Inflammatory macrophage treated with lipopolysaccharide for 4 hours (primary cell): ENCODE measurements at regions not wholly inside any gene's neighbourhood (a gene's known extent, or its start where the extent isn't known, plus 50 kb on each side); places are given as distances from the start of the nearest gene placed in this dataset.
"Not testable (repeated sequence)": the region's sequence is repeated elsewhere in the genome, so short reads cannot be mapped to it uniquely, and the experiment has no call there.

Experiments used
- DNase-seq: peaks from one replicate; pipeline ENCODE4 v3.0.0-alpha.2; 2020

DNA sequence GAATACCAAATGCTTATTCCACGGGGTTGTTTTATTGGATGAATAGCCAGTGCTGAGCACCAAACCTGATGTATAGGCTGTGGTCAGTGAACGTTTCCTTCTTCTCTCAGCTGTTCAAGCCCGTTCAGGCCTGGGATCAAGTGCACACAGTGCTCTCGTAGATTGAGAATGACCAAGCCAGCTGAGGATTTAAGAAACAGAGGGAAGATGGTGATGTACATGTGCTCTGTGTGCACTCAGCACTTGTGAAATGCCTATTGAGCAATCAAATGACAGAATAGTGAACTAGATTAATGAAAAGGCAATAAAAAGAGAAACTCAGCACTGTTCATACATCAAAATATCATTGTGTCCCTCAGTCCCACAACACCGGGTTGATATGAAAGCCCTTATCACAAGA lies 302.5 kb downstream of the BMPER start:
- DNase-seq = no peak

DNA sequence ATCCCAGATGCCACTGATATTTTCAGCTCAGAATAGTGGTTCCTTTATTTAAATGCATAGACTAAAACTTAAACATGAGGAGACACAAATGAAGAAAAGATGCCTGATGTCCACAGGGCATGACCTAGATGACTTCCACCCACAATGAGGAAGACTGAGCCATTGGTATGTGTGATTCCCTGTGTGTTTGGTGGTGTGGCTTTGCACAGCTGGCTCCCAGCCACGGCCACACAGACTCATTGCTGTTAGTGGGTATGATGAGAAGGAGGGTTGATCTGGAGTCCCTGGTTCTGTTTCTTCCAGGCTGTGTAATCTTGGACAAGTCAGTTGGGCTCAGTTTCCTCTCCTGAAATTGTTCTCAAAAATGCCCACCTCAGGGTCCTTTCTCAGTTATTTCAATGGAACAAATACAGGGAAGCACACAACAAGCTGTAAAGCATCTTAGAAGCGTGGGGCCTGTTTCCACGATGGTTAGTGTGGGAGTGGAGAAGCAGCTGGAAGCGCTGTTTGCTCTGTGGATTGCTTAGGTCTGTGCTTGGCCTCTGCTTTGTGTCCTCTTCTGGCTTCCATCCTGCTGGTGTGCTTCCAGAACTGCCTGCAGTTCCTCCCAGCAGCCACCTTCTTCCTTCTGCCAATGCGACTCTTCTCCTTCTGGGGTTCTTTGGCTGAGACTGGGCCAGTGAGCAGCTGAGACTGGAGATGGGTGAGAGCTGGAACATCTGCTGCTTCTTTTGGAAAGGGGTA lies 303.7 kb downstream of the BMPER start:
- DNase-seq = no peak

DNA sequence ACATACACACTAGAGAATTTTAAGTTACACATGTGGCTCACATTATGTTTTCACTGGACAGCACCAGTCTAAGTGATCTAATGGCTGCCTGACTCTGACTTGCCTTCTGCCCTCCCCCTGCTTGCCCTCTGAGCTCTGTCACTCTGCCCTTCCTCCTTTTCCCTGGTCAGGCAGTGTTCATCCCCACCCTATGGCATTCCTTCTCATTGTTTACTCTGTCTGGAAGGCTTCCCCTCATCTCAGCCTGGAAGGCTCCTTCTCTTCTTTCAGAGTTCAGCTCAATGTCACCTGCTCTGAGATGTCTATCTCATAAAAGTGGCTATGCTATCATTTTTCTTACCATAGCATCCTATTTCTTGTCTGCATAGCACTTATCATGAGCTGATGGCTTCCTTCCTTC lies 305.7 kb downstream of the BMPER start:
- no peak for DNase-seq

DNA sequence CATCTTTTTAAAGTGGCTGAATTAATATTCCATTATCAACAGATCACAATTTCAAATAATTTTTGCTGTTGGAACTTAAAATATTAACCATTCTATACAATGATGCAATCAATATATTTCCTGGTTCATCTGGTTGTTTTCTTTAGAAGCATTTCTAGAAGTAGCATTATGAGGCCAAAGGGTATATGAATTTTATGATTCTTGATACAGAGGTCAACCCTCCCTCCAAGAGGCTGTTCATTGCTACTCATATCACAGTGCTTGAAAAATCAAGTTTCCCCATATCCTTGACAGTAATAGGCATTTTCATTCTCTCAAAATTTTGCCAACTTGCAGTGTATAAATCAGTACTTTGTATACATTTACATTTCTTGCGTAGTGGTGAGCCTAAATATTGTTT lies 312.6 kb downstream of the BMPER start:
- no peak for DNase-seq

DNA sequence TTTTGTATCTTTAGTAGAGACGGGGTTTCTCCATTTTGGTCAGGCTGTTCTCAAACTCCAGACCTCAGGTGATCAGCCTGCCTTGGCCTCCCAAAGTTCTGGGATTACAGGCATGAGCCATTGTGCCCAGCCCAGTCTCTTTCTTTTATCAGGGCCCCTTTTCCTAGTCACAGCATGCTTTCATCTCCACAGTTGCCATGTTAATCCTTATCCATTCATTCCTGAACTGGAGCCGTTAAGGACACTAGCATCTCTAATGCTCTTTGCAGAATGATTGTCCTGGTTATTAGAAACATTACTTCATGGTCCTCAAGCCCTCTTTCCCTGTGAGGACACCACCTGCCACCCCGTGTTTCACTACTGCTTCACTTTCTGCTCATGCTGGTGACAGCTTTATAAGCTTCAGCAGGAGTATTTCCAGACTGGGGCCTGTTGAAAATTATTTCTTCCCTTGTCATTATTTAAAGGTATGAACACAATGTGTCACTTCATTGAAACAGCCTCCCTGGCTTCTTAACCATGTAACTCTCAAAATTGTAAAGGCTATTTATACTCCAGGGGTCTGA lies 313.9 kb downstream of the BMPER start:
- DNase-seq = no peak

DNA sequence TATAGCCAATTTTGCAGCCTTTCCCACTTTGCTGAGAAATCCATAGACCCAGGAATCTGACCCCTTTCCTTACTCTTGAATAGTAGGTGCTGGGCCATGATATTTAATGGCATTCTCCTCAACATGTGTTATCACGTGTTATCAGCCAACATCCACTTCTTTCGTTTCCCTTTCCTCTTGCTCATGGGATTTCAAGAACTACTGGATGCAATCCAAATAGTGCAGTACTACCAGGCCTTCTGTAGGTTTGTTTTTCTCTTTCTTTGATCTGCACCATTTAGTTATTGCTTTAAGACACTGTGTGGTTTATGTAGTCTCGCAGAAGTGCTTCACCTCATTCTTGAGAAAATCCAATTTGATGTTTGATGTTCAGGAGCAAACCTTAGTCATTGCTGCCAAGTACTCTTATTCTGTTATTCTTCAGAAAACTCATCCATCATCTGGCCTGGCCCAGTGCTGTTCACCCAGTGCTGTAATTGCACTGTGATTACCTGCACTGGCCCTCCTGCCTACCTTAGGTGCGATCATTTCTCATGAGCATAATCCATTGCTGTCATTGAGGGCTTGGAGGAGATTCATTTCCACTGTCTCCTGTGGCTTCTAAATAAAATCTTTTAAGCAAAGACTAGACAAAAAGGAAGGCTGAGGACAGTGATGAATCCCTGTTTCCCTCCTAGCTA lies 315.3 kb downstream of the BMPER start:
- DNase-seq = no peak

DNA sequence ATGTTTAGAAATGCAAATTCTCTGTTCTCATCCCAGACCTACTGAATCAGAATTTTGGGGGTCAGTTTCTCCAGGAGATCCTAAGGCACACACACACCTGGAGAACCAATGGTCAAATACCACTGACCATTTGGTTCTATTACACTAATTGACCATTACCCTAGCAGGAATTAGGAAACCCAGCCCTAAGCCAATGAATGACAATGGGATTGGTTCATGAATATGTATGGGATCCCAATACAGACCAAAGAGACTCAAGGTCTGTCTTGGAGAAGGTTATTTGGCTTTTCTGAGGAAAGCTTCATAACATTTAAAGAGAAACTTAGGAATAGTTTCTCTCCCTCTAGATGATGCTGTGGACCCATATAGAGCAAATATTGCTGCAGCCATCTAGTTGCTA lies 317.0 kb downstream of the BMPER start:
- DNase-seq = no peak

DNA sequence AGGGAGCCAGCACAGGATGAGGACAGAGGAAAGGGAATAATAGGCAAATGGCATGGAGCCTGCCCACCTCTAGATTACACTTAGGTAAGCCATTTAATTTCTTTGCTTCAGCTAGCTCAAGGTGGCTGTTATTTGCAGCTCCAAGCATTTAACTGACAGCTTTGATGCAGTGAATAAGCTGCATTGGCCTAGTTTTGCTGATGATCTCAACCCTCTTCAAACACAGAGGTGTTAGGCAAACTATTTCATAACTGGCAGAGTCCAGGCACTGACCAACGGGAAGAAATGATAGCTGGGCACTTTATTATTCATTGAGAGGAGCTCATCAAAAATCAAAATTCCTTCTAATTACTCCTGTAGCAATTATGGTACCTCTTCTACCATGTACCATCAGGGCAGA lies 317.4 kb downstream of the BMPER start:
- DNase-seq = no peak

DNA sequence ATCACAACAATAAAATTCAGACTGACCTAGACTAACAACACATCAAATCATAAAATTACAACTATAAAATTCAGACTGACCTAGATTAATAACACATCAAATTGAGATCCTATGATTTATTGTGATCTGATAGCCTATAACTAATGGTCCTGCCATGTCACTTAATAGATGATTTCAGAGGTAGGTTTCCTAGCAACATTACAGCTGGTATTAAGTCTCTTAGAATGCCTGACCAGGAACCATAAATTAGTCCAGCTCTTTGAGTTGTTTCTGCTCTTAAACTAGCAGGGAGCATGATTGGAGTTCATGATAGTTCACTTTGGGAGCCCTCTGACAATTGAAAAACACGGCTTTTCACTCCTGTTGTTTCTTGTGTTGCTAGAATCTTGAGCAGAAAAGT lies 318.9 kb downstream of the BMPER start:
- DNase-seq = no peak

DNA sequence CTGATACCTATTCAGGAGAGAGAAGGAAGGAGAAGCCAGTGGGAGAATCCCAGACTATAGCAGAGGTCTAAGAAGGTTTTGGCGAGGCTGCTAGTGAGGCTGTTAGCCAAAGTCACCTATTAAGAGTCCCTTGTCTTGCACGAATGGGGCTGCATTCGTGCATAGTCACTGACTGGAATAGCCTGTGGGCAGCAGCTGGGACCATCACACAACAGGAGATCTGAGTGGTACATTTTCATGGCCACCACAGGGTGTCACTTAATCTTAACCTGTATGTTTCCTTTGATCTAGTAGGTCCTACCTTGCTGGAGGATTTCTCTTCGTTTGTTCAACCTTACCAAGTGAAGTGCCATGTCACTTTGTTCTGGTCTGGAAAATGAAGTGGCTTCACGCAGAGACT lies 319.9 kb downstream of the BMPER start:
- no peak for DNase-seq

DNA sequence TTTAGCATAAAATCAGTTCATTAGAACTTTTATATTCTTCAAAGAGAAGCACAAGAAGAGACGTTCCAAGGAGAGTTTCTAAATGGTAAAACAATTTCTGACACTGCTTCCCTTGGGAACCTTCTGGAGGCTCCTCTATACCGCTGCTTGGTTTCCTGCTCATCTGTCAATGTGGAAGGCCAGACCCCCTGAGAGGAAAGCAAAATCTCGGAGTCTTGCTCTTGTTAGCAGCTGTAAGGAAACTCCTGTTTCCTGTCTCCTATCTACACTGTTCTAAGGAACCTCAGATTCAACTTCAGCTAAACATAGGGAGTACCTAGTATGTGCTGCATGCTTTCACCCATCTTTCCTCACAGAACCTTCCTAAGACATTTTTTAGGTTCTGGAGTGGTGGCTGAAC lies 322.2 kb downstream of the BMPER start:
- DNase-seq = no peak

DNA sequence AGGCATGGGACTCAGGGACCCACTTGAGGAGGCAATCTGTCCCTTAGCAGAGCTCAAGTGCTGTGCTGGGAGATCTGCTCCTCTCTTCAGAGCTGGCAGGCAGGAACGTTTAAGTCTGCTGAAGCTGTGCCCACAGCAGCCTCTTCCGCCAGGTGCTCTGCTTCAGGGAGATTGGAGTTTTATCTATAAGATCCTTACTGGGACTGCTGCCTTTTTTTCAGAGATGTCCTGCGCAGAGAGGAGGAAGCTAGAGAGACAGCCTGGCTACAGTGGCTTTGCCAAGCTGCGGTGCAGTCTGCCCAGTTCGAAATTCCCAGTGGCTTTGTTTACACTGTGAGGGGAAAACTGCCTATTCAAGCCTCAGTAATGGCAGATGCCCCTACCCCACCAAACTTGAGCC lies 329.8 kb downstream of the BMPER start:
- DNase-seq = not testable (repeated sequence)

DNA sequence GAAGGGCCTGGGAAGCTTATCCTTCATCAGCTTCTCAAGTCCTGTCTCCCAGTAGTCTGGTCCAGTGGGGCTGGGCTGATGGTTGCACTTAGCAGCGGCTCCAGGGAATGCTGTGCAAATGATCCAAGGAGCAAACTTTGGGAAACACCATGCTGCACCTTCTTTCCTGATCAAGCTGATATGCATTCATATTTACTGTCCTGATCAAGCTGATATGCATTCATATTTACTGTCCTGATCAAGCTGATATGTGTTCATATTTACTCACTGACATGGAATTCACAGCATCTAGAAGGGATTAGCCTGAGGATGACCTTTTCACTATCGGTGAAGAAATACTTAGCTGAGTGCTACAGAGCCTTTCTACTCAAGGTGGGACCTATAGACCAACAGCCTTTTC lies 330.7 kb downstream of the BMPER start:
- DNase-seq = no peak

DNA sequence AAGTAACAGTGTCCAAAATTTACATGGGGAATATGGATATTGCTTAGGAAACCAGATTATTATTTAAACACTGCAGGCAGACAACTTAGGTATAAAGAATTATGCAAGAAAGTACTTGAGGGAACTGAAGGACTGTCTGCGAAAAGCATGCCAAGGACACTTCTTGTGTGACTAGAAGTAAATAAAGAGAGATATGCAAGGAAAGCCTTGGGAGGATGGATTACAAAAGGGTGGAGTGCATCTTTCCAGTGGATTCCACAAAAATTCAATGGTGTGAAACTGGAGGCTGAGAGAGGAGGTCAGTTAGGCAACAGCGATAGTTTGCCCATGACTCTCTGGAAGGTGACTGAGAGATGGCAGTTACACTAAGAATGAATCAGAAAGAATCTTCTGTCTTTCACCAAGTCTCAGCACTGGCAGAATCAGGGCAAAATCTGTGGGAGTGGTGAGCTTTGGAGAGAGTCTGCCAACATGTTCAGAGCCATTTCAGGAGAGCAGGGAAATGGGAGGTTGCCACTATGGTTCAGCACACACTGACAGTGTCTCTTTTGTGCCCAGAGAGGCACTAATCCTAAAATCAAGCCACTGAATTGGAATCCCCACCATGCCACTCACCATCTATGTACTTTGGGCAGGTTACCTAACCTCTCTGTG lies 331.6 kb downstream of the BMPER start:
- DNase-seq = no peak

DNA sequence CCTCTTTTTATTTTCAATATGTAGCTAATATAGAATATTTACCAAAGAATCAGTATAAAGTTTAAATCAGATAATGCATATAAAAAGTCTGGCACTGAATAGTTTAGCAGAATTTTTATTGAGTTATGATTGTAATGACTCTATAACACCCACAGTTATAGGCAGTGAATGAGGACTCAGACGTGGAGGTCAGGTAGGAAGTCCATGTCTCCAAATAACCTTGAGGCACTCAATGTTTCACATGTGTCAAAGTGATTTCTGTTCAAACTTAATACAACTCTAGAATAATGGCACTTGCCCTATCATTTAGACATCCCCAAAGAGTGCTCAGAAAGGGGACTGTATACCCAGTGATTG lies 332.1 kb downstream of the BMPER start:
- no peak for DNase-seq

DNA sequence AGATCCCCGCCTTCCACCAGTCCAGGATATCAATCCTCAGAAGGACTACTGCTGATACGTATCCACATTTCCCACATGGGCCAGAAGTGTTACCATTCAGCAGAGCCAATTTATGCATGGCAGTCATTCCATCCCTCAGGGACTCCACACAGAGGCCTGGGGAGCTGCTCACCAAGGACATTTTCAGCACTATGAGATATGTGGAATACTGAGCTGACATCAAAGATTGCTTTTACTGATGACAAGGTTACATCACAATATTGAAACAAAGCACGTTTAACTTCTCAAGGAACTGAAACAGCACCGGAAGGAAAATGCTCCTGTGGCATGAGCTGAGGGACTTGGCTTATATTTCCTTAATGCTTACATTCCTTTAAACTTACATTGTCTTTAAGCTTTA lies 335.1 kb downstream of the BMPER start:
- DNase-seq = no peak

DNA sequence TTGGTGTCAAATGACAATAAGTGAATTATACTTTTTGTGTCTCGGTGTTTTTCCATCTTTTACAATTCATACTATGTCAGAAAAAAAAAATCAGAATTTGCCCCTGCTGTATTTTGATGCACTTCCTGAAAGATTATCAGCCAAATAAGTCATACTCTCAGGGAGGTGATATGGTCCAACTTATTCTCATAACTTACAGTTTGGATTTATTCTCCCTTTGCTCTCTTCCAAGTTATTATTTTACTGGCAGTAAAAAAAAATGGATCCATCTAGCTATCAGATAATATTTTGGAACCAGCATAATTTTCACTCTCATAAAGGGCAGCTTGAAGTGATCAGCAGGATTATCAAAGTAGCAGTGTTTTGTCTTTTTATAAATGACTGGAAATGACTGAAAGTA lies 337.1 kb downstream of the BMPER start:
- DNase-seq = no peak

DNA sequence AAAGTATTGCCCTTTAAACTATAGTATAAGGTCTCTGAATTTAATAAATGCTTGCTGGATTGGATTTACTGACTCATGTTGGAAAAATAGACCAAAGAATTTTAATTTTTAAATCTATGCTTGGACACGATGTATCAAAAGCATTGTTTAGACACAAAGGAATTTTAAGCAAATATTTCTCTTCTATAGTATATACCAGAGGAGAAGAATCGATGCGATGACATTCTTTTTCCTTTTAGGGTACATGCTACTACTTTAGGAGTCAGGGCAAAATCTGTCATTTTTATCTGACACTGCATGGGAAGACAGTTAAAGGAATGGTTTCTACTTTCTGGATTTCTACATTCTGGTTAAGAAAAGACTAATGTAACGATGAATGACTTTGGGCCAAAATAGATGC lies 339.9 kb downstream of the BMPER start:
- DNase-seq = no peak

DNA sequence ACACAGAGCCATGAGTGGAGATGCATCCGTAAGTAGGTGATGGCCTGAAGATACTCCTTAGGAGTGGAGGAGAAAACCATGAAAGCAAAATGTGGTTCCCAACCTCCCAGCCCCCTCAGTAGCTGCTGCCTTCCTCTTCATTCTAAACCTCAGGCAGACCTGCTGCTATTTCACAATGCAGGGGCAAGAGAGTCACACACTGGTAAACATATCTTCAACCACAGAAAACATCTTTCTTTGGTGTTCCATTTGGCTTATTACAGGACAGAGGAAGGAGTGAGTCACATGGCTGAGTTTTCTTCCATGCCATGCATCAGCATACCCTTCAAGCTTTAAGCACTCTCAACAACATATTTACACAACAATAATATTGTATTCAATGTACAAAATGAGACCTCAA lies 342.1 kb downstream of the BMPER start:
- DNase-seq = no peak

DNA sequence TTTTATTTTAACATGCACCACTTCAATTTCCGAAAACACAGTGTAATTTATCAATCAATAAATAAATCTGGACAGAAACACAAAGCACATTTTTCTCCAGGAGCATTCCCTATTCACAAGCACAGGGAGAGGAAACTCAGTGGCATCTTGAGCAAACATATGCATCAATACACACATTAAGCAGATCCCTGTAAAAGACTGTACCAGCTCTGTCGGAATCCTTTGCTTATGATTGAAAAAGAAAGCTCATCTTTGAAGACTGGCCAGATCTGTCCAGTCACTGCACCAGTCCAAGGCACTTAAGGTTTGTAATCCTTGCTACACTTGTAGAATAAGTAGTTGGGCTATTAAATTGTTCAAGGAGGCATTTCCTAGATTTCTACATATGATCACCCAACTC lies 343.9 kb downstream of the BMPER start:
- no peak for DNase-seq

DNA sequence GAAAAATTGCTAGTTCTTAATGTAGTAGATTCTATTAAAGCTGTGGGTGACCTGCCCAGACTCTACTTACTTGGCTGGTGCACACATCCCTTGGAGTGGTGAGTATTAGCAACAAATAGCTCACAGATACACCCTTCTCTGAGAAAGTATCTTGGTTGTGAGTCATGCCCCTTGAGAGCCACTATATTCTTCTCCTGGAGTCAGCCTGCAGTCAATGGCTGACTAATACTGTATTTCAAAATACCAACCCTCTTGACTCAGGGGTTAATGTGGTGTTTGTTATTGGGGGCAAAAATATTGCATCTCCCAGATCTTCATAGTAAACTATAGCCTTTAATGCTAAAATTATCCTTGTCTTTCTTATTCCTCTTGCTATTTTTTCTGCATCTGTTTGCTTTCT lies 354.9 kb downstream of the BMPER start:
- no peak for DNase-seq

DNA sequence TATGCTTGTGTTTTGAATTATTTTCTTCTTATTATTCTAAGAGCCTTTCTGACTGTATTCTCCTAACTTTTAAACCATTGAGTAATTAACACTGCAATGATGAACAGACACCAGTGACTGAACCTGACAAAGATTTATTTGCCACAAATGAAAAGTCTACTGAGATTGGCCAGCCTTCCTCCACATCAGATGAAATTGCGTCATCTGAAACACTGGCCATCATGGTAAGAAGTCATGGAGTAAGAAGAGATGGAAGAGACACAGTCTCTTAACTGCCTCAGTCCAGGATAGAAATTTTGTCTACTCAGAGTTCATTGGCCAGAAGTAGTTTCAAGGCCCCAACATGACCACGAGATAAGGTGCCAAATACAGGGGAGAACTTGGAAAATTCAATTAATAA lies 357.8 kb downstream of the BMPER start:
- no peak for DNase-seq

DNA sequence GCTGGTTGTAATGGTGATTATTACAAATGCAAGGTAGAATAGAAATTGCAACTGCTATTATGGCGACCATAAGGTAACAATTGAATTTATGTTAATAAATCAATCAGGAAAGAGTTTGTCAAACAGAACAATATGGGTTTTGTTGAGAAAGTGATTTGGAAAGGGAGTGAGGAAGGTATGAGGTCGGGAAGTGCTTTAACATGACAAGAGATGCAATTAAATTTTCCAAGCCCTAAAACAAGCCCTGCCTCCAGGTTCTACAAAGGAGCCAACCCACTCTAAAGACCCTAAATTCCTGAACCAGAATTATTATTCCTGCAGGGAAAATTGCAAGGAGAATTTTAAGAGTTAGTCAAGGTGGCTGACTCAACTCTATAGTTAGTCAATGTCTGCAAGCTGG lies 363.7 kb downstream of the BMPER start:
- DNase-seq = no peak

DNA sequence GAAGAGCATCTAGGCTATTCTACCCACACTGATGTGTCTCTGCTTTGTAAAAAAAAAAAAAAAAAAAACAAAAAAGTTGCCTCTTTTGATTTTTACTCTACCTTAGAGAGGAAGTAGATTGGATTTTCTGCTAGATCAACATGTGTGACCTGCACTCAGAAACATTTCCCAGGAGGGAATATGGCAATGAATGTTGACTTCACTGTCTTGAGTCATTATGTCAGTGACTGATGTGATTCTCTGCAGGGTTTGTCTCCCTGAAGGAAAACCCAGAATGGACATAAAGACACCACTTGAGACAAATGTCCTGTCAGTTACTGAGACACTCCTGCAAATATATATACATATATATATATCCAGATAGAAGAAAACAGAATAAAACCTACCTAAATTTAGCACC lies 370.3 kb downstream of the BMPER start:
- no peak for DNase-seq
